Liver (tissue), 8 donors: ENCODE measurements at regions not wholly inside any gene's neighbourhood (a gene's known extent, or its start where the extent isn't known, plus 50 kb on each side); places are given as distances from the start of the nearest gene placed in this dataset.

Source experiments
- DNase-seq: peaks from one replicate; pipeline ENCODE4 v3.0.0-alpha.2; 2017; ENCODE audit warnings: low spot score
- H3K27ac ChIP-seq, 2 donors: one replicate each; pipeline ENCODE4 v1.7.0; 2013; ENCODE audit warnings: inconsistent platforms in 2 of 2, low read length in 2 of 2, control low read depth in 1 of 2, low read depth in 1 of 2, mild to moderate bottlenecking in 1 of 2
- H3K27me3 ChIP-seq, 4 donors: one replicate each; pipeline versions ENCODE4 v1.6.1 to v1.7.0; 2013; ENCODE audit warnings: low read length in 3 of 4, inconsistent platforms in 1 of 4, mild to moderate bottlenecking in 1 of 4, moderate library complexity in 1 of 4; ENCODE audit not compliant: control insufficient read depth in 4 of 4, insufficient read depth in 4 of 4
- H3K36me3 ChIP-seq, 4 donors: one replicate each; pipeline versions ENCODE4 v1.6.1 to v1.7.0; 2013; ENCODE audit warnings: low read length in 3 of 4, mild to moderate bottlenecking in 3 of 4, low read depth in 1 of 4, moderate library complexity in 1 of 4; ENCODE audit not compliant: control insufficient read depth in 4 of 4, insufficient read depth in 3 of 4
- H3K4me1 ChIP-seq, 4 donors: one replicate each; pipeline versions ENCODE4 v1.6.1 to v1.7.0; 2013; ENCODE audit warnings: low read length in 3 of 4, mild to moderate bottlenecking in 3 of 4, moderate library complexity in 1 of 4; ENCODE audit not compliant: control insufficient read depth in 4 of 4, insufficient read depth in 4 of 4
- H3K4me3 ChIP-seq, 3 donors: one replicate each; pipeline versions ENCODE4 v1.6.1 to v1.7.0; 2013; ENCODE audit warnings: low read length in 3 of 3, control low read depth in 1 of 3, low read depth in 1 of 3, mild to moderate bottlenecking in 1 of 3
- H3K9ac ChIP-seq, 2 donors: one replicate each; pipeline ENCODE4 v1.7.0; 2013; ENCODE audit warnings: low read length in 2 of 2, mild to moderate bottlenecking in 2 of 2, moderate library complexity in 2 of 2, control low read depth in 1 of 2, low read depth in 1 of 2
- H3K9me3 ChIP-seq, 4 donors: one replicate each; pipeline versions ENCODE4 v1.6.1 to v1.7.0; 2013; ENCODE audit warnings: low read length in 3 of 4; ENCODE audit not compliant: control insufficient read depth in 4 of 4
- CTCF ChIP-seq: fragments of 150-350 bp; IDR thresholded peaks from 2 replicates; pipeline ENCODE4 v1.5.1; 2017; ENCODE audit warnings: improper control_type of control experiment, low read depth, low read length; ENCODE audit not compliant: missing input control
- EGR1 ChIP-seq, 2 donors: IDR thresholded peaks; 2 replicates each; pipeline ENCODE4 v1.6.1; 2016 to 2018; ENCODE audit warnings: antibody characterized with exemption in 2 of 2, low read depth in 2 of 2
- FOXA1 ChIP-seq: IDR thresholded peaks from 2 replicates; pipeline ENCODE4 v1.6.1; 2016; ENCODE audit warnings: antibody characterized with exemption
- FOXA2 ChIP-seq: IDR thresholded peaks from 2 replicates; pipeline ENCODE4 v1.6.1; 2016; ENCODE audit warnings: antibody characterized with exemption
- HNF4A ChIP-seq, 2 donors: conservative IDR thresholded peaks; 2 replicates each; pipeline ENCODE4 v1.6.1; 2016; ENCODE audit warnings: antibody characterized with exemption in 2 of 2, mild to moderate bottlenecking in 2 of 2
- HNF4G ChIP-seq: IDR thresholded peaks from 2 replicates; pipeline ENCODE4 v1.6.1; 2016; ENCODE audit warnings: antibody characterized with exemption
- JUND ChIP-seq, 2 donors: IDR thresholded peaks; 2 replicates each; pipeline ENCODE4 v1.6.1; 2016; ENCODE audit warnings: antibody characterized with exemption in 2 of 2
- NR2F2 ChIP-seq: IDR thresholded peaks from 2 replicates; pipeline ENCODE4 v1.6.1; 2016; ENCODE audit warnings: antibody characterized with exemption
- REST ChIP-seq: IDR thresholded peaks from 2 replicates; pipeline ENCODE4 v1.6.1; 2016; ENCODE audit warnings: antibody characterized with exemption, mild to moderate bottlenecking
- RXRA ChIP-seq, 2 donors: IDR thresholded peaks; 2 replicates each; pipeline ENCODE4 v1.6.1; 2017 to 2018; ENCODE audit warnings: antibody characterized with exemption in 2 of 2, mild to moderate bottlenecking in 1 of 2
- SP1 ChIP-seq: IDR thresholded peaks from 2 replicates; pipeline ENCODE4 v1.6.1; 2018; ENCODE audit warnings: antibody characterized with exemption, mild to moderate bottlenecking
- YY1 ChIP-seq: IDR thresholded peaks from 2 replicates; pipeline ENCODE4 v1.6.1; 2016; ENCODE audit warnings: antibody characterized with exemption, mild to moderate bottlenecking
- ZBTB33 ChIP-seq: IDR thresholded peaks from 2 replicates; pipeline ENCODE4 v1.6.1; 2016; ENCODE audit warnings: antibody characterized with exemption
- WGBS: extraction: QIAGEN DNeasy Blood & Tissue Kit; methylation state at CpG from one replicate; pipeline ENCODE4 v1.1.7; 2013; 5-methylcytosine and 5-hydroxymethylcytosine counted together
- TF ChIP-seq, protein P1 (sequence below): IDR thresholded peaks from 2 replicates; pipeline ENCODE4 v1.6.1; 2016; ENCODE audit warnings: antibody characterized with exemption
- TF ChIP-seq, protein P2 (sequence below): IDR thresholded peaks from 2 replicates; pipeline ENCODE4 v1.6.1; 2016; ENCODE audit warnings: antibody characterized with exemption
- donor health status: healthy.
- donor health status: healthy.
- donor health status: healthy.
- donor health status: healthy.
- donor health status: healthy.

DNA sequence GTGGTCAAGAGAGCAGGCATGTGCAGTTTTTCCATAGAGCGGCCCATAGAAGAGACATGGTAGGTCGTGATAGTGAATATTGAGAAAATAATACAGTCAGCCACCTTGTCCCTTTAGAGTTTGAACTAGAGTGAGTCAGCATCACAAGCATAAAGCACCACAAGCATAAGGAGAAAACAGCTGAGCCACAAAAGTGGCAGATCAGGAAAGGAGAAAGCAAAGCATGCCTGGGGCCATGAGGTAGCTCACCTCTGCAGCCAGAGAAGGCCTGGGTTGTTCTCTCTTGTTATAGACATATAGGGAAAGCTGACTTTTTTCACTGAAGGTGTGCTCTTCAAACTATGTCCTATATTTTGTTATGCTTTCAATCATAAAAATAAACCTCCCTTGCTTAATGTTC is 879.0 kb downstream of the DSC3 start (continued):
- TF ChIP-seq CTCF (no peak), FOXA1 (no peak), RXRA (IDR thresholded peaks at IDR 0.05) (no peak), FOXA2 (no peak), EGR1 (IDR thresholded peaks at IDR 0.05; ENCODE audit: low read depth in 2 of 2) (no peak)
- TF ChIP-seq, protein P1, sequence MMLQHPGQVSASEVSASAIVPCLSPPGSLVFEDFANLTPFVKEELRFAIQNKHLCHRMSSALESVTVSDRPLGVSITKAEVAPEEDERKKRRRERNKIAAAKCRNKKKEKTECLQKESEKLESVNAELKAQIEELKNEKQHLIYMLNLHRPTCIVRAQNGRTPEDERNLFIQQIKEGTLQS: no peak

DNA sequence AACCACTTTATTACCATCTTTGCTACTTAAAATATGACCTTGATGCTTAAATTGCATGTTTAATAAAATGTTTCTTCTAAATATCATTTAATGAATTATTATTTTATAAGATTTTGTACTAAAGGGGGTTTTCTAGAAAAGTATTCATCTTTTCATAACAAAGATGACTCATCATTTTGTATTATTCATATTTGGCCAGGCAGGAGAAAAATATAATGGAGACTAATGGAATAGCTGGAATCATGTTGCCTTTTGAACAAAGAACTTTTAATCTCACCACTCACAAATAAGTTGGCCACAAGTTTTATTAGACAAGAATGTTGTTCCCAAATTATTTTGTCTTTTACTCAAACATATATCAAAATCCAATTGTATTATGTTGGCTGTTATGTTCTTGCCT is 882.4 kb downstream of the DSC3 start:
- H3K36me3 ChIP-seq: no peaks in the 10 kb centered on the region
- no peak for TF ChIP-seq SP1
- TF ChIP-seq HNF4A (conservative IDR thresholded peaks at IDR 0.05): no peak
- TF ChIP-seq, protein P1: no peak
- TF ChIP-seq CTCF: no peak
- no peak for TF ChIP-seq YY1
- TF ChIP-seq RXRA (IDR thresholded peaks at IDR 0.05): no peak
- H3K9me3 ChIP-seq: peaks cover 0 to 3% (median 0%) of the 10 kb centered on the region in 4 donors
- no peak overlapping the region for H3K9ac ChIP-seq
- H3K27ac ChIP-seq: no peak overlapping the region
- no peak for DNase-seq
- H3K27me3 ChIP-seq: peaks cover 0 to 3% (median 0%) of the 10 kb centered on the region in 4 donors
- no peaks in the 10 kb centered on the region for H3K4me1 ChIP-seq
- no peak overlapping the region for H3K4me3 ChIP-seq

- H3K4me3 ChIP-seq: no peak overlapping the region
- 54% methylated on average over 2 of the region's 2 CpGs for WGBS
- no peak overlapping the region for H3K27ac ChIP-seq
- DNase-seq: no peak
- H3K9ac ChIP-seq: no peak overlapping the region
- H3K27me3 ChIP-seq: no peaks in the 10 kb centered on the region
- H3K36me3 ChIP-seq: no peaks in the 10 kb centered on the region
- H3K4me1 ChIP-seq: no peaks in the 10 kb centered on the region
- no peaks in the 10 kb centered on the region for H3K9me3 ChIP-seq
- TF ChIP-seq JUND (IDR thresholded peaks at IDR 0.05): no peak
- no peak for TF ChIP-seq YY1
- no peak for TF ChIP-seq HNF4A (conservative IDR thresholded peaks at IDR 0.05)
- TF ChIP-seq NR2F2: no peak
- TF ChIP-seq, protein P2, sequence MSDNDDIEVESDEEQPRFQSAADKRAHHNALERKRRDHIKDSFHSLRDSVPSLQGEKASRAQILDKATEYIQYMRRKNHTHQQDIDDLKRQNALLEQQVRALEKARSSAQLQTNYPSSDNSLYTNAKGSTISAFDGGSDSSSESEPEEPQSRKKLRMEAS: no peak
- TF ChIP-seq FOXA2: no peak
- no peak for TF ChIP-seq HNF4G
- TF ChIP-seq CTCF: no peak
- no peak for TF ChIP-seq ZBTB33
- TF ChIP-seq EGR1 (IDR thresholded peaks at IDR 0.05; ENCODE audit: low read depth in 2 of 2): no peak
- TF ChIP-seq, protein P1: no peak
- TF ChIP-seq REST: no peak
- no peak for TF ChIP-seq RXRA (IDR thresholded peaks at IDR 0.05)
Observed at GRCh38 chr18:30150586-30151250, 891.8 kb downstream of the DSC3 start.
